Endometrium (tissue), 2 donors: ENCODE measurements at regions not wholly inside any gene's neighbourhood (a gene's known extent, or its start where the extent isn't known, plus 50 kb on each side); places are given as distances from the start of the nearest gene placed in this dataset.

Source experiments
- FAIRE-seq: peaks from 2 replicates; lab custom pipeline; 2012; peaks lifted over from hg19 to GRCh38; lab: Jason Lieb, UNC
- donor health status: control.
- donor health status: control.

DNA sequence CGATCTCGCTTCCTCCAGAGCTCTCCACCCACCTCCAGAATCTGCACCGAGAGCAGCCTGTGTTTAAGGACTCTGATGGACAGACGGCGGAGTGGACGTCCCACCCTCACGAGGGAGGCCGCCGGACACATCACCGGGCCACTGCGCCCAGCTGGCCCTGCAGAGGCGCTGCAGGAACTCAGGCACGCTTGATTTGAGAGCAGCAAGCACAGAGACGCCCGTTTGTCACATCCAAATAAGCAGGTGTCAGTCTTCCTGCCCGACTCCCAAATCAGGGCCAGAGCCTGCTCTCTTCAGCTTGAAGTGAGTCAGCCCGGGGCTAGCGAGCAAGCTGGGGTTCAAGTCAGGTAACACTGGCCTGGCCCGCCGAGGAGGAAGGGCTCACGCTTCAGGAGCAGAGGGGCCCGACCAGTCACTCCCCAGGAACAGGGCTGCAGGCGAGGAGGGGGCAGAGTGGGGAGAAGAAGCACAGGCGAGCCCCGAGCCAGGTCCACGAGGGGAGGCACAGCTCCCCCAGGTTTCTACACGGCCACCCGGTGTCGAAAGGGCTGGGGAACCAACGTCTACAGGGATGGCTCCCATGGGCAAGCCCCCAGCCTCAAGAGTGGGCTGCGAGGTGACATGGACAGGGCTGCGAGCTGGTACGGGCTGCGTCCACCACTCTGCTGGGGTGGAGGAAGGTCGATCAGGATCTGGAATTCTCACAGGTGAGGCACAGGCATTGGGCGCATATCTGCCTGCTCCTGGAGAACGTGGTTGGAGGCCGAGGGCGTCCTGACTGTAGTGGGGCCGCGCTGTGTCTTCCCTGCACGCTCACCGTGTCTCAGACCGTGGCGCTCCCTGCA, 52.5 kb upstream of the CTDP1 start:
- no peak for FAIRE-seq

- FAIRE-seq, result no peak
Observed at GRCh38 chr18:79627750-79628294, 51.8 kb upstream of the CTDP1 start.

- FAIRE-seq, result no peak
Observed at GRCh38 chr18:79628416-79629248, 51.0 kb upstream of the CTDP1 start.

DNA sequence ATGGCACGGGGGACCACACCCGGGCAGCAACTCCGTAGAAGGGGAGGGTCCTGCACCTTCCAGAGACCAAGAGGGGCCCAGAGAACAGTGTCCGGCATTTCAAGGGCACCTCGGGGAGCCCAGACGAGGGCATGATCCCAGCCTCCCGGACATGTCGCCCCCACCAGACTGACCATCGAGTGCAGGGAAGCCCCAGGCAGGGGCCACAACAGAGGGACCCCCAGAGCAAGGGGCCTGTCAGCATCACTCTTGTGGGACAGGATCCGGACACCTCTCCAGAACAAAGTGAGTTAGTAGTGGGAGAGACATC, 50.4 kb upstream of the CTDP1 start:
- FAIRE-seq, result no peak

DNA sequence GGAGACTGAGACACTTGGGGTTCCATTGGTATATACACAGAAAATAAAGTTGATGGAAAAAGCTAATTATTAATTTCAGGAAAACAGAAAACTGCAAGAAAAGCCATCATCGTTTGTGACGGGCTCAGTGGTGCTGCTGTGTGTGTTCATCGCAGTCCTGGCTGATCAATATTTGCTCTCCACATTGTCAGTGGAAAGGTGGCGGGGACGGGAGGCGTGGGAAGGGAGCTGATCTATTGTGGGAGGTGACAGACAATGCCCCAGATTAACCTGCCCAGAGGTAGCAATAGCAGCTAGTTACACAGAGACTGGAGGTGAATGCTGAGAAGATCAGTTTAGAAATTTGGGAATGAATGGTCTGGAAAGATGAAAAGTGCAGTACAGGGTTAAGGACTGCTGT, 50.0 kb upstream of the CTDP1 start:
- FAIRE-seq, result no peak
